ENCODE measurements at regions not wholly inside any gene's neighbourhood (a gene's known extent, or its start where the extent isn't known, plus 50 kb on each side); places are given as distances from the start of the nearest gene placed in this dataset.

DNA sequence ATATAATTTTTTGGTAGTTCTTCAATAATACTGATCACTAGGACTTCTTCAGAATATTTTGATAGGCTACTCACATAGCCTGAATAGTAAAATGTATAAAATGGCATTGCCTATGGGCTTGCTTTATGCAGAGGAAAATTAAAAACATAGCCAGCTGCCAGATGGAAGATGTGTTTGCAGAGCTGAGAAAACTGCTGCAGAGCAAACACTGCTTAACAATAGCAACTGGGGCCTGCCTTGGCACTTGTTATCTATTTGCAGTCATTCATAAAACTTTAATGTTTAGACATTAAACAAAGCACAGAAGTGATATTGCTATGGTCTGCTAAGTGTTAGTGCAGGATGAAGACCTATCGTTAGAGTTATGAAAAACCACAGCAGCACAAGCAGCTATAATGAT is 151.5 kb upstream of the SMC2 start:
- Histone ChIP-seq H3K4me1 (ENCODE audit: control insufficient read depth, extremely low read depth, insufficient read depth, low read length) (no peaks in the 10 kb centered on the region), H4K20me1 (replicated peaks; ENCODE audit: control insufficient read depth, extremely low read depth, insufficient read depth, low read length) (no peaks in the 10 kb centered on the region), H3K27me3 (ENCODE audit: control insufficient read depth in 2 of 2, insufficient read depth in 2 of 2, low read length in 2 of 2) (no peaks in the 10 kb centered on the region), H3K9me3 (replicated peaks; ENCODE audit: control insufficient read depth, insufficient read depth, low read length) (peaks cover 2% of the 10 kb centered on the region), H3K36me3 (ENCODE audit: control insufficient read depth in 2 of 2, extremely low read depth in 1 of 2, insufficient read depth in 2 of 2, low read length in 2 of 2) (no peaks in the 10 kb centered on the region), H3K79me2 (ENCODE audit: control insufficient read depth, insufficient read depth, low read length) (no peaks in the 10 kb centered on the region), H2AFZ (ENCODE audit: low read depth, low read length) (no peak overlapping the region), H3K9ac (replicated peaks; ENCODE audit: extremely low read depth, insufficient read depth, low read length) (no peak overlapping the region), H3K27ac (ENCODE audit: insufficient read depth, low read depth, low read length) (no peak overlapping the region), H3K9me1 (replicated peaks; ENCODE audit: control insufficient read depth, extremely low read depth, insufficient read depth, low read length) (no peaks in the 10 kb centered on the region), H3K4me3 (replicated peaks in 1 of 3; ENCODE audit: insufficient read depth in 1 of 3, low read depth in 1 of 3, low read length in 3 of 3) (no peak overlapping the region), H3K4me2 (ENCODE audit: insufficient read depth, low read length) (no peak overlapping the region)
- TF ChIP-seq JUN (IDR thresholded peaks at IDR 0.05; ENCODE audit: borderline replicate concordance, insufficient read depth, insufficient read length, low read depth): no peak
- ChIA-PET POLR2A (no interaction called here), CTCF (no interaction called here)
- no TSS peak for BruUV-seq (replicated peaks)
- dilution Hi-C loops (cut with MboI; ENCODE audit: extremely low pct_ligation_motif_present, low sequenced_read_pairs) (no loop called here), intact Hi-C loops (cut with micrococcal nuclease) (no loop called here)
- no peak for DNase-seq (ENCODE audit: low read depth, low spot score)
- FAIRE-seq: no peak

- Histone ChIP-seq H3K27ac (ENCODE audit: insufficient read depth, low read depth, low read length) (no peak overlapping the region), H4K20me1 (replicated peaks; ENCODE audit: control insufficient read depth, extremely low read depth, insufficient read depth, low read length) (no peaks in the 10 kb centered on the region), H2AFZ (ENCODE audit: low read depth, low read length) (no peak overlapping the region), H3K9me1 (replicated peaks; ENCODE audit: control insufficient read depth, extremely low read depth, insufficient read depth, low read length) (no peaks in the 10 kb centered on the region), H3K4me2 (ENCODE audit: insufficient read depth, low read length) (no peak overlapping the region), H3K4me3 (replicated peaks in 1 of 3; ENCODE audit: insufficient read depth in 1 of 3, low read depth in 1 of 3, low read length in 3 of 3) (no peak overlapping the region), H3K27me3 (ENCODE audit: control insufficient read depth in 2 of 2, insufficient read depth in 2 of 2, low read length in 2 of 2) (no peaks in the 10 kb centered on the region), H3K9ac (replicated peaks; ENCODE audit: extremely low read depth, insufficient read depth, low read length) (no peak overlapping the region), H3K36me3 (ENCODE audit: control insufficient read depth in 2 of 2, extremely low read depth in 1 of 2, insufficient read depth in 2 of 2, low read length in 2 of 2) (no peaks in the 10 kb centered on the region), H3K79me2 (ENCODE audit: control insufficient read depth, insufficient read depth, low read length) (no peaks in the 10 kb centered on the region), H3K4me1 (ENCODE audit: control insufficient read depth, extremely low read depth, insufficient read depth, low read length) (no peaks in the 10 kb centered on the region), H3K9me3 (replicated peaks; ENCODE audit: control insufficient read depth, insufficient read depth, low read length) (peaks cover 2% of the 10 kb centered on the region)
- TF ChIP-seq POLR2A (IDR thresholded peaks at IDR 0.05; ENCODE audit: low read depth, low read length): no peak
- TF ChIP-seq, protein P1, sequence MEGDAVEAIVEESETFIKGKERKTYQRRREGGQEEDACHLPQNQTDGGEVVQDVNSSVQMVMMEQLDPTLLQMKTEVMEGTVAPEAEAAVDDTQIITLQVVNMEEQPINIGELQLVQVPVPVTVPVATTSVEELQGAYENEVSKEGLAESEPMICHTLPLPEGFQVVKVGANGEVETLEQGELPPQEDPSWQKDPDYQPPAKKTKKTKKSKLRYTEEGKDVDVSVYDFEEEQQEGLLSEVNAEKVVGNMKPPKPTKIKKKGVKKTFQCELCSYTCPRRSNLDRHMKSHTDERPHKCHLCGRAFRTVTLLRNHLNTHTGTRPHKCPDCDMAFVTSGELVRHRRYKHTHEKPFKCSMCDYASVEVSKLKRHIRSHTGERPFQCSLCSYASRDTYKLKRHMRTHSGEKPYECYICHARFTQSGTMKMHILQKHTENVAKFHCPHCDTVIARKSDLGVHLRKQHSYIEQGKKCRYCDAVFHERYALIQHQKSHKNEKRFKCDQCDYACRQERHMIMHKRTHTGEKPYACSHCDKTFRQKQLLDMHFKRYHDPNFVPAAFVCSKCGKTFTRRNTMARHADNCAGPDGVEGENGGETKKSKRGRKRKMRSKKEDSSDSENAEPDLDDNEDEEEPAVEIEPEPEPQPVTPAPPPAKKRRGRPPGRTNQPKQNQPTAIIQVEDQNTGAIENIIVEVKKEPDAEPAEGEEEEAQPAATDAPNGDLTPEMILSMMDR (IDR thresholded peaks at IDR 0.05; ENCODE audit: extremely low read depth in 1 of 2, insufficient read depth in 1 of 2, low read depth in 1 of 2, low read length in 2 of 2): no peak
- TF ChIP-seq, protein P2, sequence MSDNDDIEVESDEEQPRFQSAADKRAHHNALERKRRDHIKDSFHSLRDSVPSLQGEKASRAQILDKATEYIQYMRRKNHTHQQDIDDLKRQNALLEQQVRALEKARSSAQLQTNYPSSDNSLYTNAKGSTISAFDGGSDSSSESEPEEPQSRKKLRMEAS (IDR thresholded peaks at IDR 0.05; ENCODE audit: insufficient read depth, insufficient read length): no peak
- TF ChIP-seq MYC (IDR thresholded peaks at IDR 0.05; ENCODE audit: low read depth, low read length): no peak
- no peak for TF ChIP-seq JUN (IDR thresholded peaks at IDR 0.05; ENCODE audit: borderline replicate concordance, insufficient read depth, insufficient read length, low read depth)
- TF ChIP-seq GATA2 (IDR thresholded peaks at IDR 0.05; ENCODE audit: insufficient read depth, insufficient read length, low read depth, low read length): no peak
- no peak for TF ChIP-seq EZH2 (IDR thresholded peaks at IDR 0.05; ENCODE audit: borderline replicate concordance, low read depth, low read length, severe bottlenecking)
- POLR2A ChIA-PET: no interaction called here
- FAIRE-seq: no peak
- no TSS peak for BruUV-seq (replicated peaks)
- CTCF ChIA-PET: no interaction called here
- dilution Hi-C loops (cut with MboI; ENCODE audit: extremely low pct_ligation_motif_present, low sequenced_read_pairs) (no loop called here), intact Hi-C loops (cut with micrococcal nuclease) (no loop called here)
- no peak for DNase-seq (ENCODE audit: low read depth, low spot score)
Observed at GRCh38 chr9:103949096-103949495, 145.0 kb upstream of the SMC2 start.
